Nephron (organoid): ENCODE measurements at regions not wholly inside any gene's neighbourhood (a gene's known extent, or its start where the extent isn't known, plus 50 kb on each side); places are given as distances from the start of the nearest gene placed in this dataset.

Experiments used
- H3K27ac Mint-ChIP-seq, 3 experiments: 2 replicates each; pipeline ENCODE4 v1.8.0; 2020; ENCODE audit warnings: mixed read lengths in 3 of 3, mild to moderate bottlenecking in 2 of 3, moderate library complexity in 1 of 3
- H3K27me3 Mint-ChIP-seq: 2 replicates; pipeline ENCODE4 v1.8.0; 2021; ENCODE audit warnings: low read depth, mild to moderate bottlenecking, moderate library complexity, mixed read lengths
- H3K36me3 Mint-ChIP-seq: 2 replicates; pipeline ENCODE4 v1.8.0; 2020; ENCODE audit warnings: low read depth, mixed read lengths
- H3K4me1 Mint-ChIP-seq: 2 replicates; pipeline ENCODE4 v1.8.0; 2020; ENCODE audit warnings: mixed read lengths
- H3K4me3 Mint-ChIP-seq, 3 experiments: 2 replicates each; pipeline ENCODE4 v1.8.0; 2020; ENCODE audit warnings: mild to moderate bottlenecking in 3 of 3, mixed read lengths in 3 of 3, moderate library complexity in 2 of 3
- H3K9me3 Mint-ChIP-seq: 2 replicates; pipeline ENCODE4 v1.8.0; 2020; ENCODE audit warnings: mixed read lengths
- CTCF ChIP-seq, 3 experiments: fragments of 200-600 bp; sonication (generic); IDR thresholded peaks; one replicate each; pipeline ENCODE4 v1.5.0; 2021; ENCODE audit warnings: antibody characterized with exemption in 3 of 3; ENCODE audit not compliant: unreplicated experiment in 3 of 3

DNA sequence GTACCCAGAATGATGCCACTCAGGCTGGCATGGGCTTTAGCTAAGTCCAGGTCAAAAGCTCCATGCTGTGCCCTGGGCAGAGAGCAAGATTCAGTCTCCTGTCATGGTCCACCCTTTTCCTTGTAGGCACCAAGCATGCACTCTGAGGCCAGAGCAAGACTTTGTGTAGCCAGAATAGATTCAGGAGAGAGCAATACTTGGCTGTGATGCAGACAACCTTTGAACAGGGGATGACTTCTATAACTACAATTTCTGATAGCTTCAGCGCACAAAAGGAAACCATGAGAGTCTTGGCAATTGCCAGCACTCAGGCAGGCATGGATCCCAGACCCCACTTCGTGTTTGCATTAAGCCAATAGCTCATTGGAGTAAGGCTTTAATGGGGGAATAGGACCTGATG, 510.6 kb downstream of the RAB28 start:
- Mint-ChIP-seq H3K4me3 (no peak overlapping the region), H3K27ac (no peak overlapping the region), H3K4me1 (peaks cover 6% of the 10 kb centered on the region), H3K27me3 (no peaks in the 10 kb centered on the region), H3K9me3 (peaks cover 3% of the 10 kb centered on the region), H3K36me3 (no peaks in the 10 kb centered on the region)
- no peak for TF ChIP-seq CTCF (IDR thresholded peaks at IDR 0.05; ENCODE audit: unreplicated experiment in 3 of 3)

- no peaks in the 10 kb centered on the region for H3K36me3 Mint-ChIP-seq
- H3K9me3 Mint-ChIP-seq = no peaks in the 10 kb centered on the region
- no peak overlapping the region for H3K4me3 Mint-ChIP-seq
- H3K4me1 Mint-ChIP-seq = no peaks in the 10 kb centered on the region
- TF ChIP-seq CTCF (IDR thresholded peaks at IDR 0.05; ENCODE audit: unreplicated experiment in 3 of 3) = no peak
- no peaks in the 10 kb centered on the region for H3K27me3 Mint-ChIP-seq
- H3K27ac Mint-ChIP-seq = no peak overlapping the region
These were observed 515.8 kb downstream of the RAB28 start for GRCh38 chr4:12968345-12968744.

DNA sequence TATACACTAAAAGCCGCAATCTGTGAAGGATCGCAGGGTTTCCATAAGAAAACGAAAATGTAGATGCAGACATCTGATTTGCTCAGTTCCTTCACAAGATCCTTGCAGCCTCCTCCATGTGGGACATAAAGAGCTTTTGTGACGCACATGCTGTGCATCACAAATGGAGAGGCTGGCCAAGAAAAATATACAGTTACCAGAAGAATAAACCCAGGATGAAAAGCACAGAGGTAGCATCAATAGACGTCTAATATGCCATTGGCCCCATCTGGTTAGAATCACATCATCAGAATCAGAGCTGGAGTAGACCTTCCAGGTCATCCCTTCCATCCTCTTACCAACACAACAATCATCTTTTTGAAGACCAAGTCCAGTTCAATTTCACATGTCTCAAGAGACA, 517.4 kb downstream of the RAB28 start:
- no peak for TF ChIP-seq CTCF (IDR thresholded peaks at IDR 0.05; ENCODE audit: unreplicated experiment in 3 of 3)
- Mint-ChIP-seq H3K4me3 (no peak overlapping the region), H3K27me3 (no peaks in the 10 kb centered on the region), H3K9me3 (no peaks in the 10 kb centered on the region), H3K4me1 (no peaks in the 10 kb centered on the region), H3K36me3 (no peaks in the 10 kb centered on the region), H3K27ac (no peak overlapping the region)

DNA sequence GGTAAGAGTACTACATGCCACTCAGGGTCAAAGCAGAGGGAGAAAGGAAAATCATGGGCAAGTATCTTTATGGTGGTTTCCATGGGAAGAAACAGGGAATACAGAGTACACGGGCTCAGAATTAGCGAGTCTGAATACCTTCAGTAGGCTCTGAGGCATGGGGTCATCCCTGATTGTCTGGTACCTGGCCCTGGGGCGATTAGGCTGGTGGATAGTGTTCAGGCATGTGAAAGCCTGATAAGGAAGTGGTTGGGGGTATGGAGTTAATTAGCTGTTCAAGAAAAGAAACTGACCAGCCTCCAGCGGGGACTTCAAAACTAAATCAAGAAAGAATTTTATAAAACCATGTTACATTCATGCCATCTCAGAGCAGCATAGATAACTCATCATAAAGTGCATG, 518.8 kb downstream of the RAB28 start:
- H3K4me1 Mint-ChIP-seq = no peaks in the 10 kb centered on the region
- H3K36me3 Mint-ChIP-seq = no peaks in the 10 kb centered on the region

GRCh38 chr4:12963912-12964311, 520.2 kb downstream of the RAB28 start:
- TF ChIP-seq CTCF (IDR thresholded peaks at IDR 0.05; ENCODE audit: unreplicated experiment in 3 of 3) = no peak
- no peaks in the 10 kb centered on the region for H3K27me3 Mint-ChIP-seq
- H3K27ac Mint-ChIP-seq = no peak overlapping the region
- no peaks in the 10 kb centered on the region for H3K4me1 Mint-ChIP-seq
- no peak overlapping the region for H3K4me3 Mint-ChIP-seq
- no peaks in the 10 kb centered on the region for H3K36me3 Mint-ChIP-seq
- H3K9me3 Mint-ChIP-seq = no peaks in the 10 kb centered on the region

More for the DNA sequence above, 518.8 kb downstream of the RAB28 start:
- no peak for TF ChIP-seq CTCF (IDR thresholded peaks at IDR 0.05; ENCODE audit: unreplicated experiment in 3 of 3)
- H3K27ac Mint-ChIP-seq = no peak overlapping the region
- H3K27me3 Mint-ChIP-seq = no peaks in the 10 kb centered on the region
- H3K9me3 Mint-ChIP-seq = no peaks in the 10 kb centered on the region
- no peak overlapping the region for H3K4me3 Mint-ChIP-seq

DNA sequence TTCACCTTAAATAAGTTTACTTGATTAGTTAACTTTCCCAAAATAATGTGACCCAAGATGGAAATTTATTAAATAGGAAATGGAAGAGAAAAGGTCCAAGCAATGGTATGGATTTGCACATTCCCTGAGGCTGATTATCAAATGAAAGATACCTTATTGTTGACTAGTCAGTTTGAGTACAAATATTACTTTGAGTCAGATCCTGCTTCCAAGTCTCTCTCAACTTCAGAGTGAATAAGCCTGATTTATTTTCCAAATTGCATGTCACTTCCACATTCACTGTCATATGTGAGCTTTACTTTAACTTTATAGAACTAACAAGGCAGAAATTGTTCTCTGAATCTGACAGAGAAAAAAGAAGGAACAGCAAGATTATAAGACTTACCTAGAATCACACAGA, 520.8 kb downstream of the RAB28 start:
- H3K4me3 Mint-ChIP-seq = no peak overlapping the region
- no peaks in the 10 kb centered on the region for H3K36me3 Mint-ChIP-seq
- no peak for TF ChIP-seq CTCF (IDR thresholded peaks at IDR 0.05; ENCODE audit: unreplicated experiment in 3 of 3)
- no peaks in the 10 kb centered on the region for H3K4me1 Mint-ChIP-seq
- no peak overlapping the region for H3K27ac Mint-ChIP-seq
- H3K27me3 Mint-ChIP-seq = no peaks in the 10 kb centered on the region
- H3K9me3 Mint-ChIP-seq = no peaks in the 10 kb centered on the region
